GM18508 (cell line): ENCODE measurements at regions not wholly inside any gene's neighbourhood (a gene's known extent, or its start where the extent isn't known, plus 50 kb on each side); places are given as distances from the start of the nearest gene placed in this dataset.
"Not testable (repeated sequence)": the region's sequence is repeated elsewhere in the genome, so short reads cannot be mapped to it uniquely, and the experiment has no call there.

Experiments used
- ATAC-seq: cut with Tn5 transposase; IDR thresholded peaks from one replicate; pipeline ENCODE4 v1.9.1; 2021; ENCODE audit warnings: moderate number of reproducible peaks; ENCODE audit not compliant: insufficient read depth, unreplicated experiment

DNA sequence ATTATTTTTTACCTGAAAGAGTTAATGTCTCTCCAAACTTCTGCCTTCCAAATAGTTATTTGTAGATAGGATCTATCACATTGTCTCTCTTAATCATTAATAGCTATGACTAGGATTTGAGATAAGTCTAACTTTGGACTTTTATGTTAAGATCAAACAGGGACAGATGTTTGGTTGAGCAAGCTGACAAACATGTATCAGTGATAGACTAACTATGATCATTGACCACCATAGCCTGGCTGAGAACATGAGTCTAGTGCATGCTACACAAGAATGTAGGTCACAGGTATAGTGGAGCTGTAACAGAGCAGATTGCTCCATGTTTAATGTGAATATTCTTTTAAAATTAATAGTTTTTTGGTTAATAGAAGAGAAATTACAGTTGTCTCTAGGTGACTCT, 52.0 kb downstream of the SYT15B start:
- ATAC-seq = not testable (repeated sequence)

DNA sequence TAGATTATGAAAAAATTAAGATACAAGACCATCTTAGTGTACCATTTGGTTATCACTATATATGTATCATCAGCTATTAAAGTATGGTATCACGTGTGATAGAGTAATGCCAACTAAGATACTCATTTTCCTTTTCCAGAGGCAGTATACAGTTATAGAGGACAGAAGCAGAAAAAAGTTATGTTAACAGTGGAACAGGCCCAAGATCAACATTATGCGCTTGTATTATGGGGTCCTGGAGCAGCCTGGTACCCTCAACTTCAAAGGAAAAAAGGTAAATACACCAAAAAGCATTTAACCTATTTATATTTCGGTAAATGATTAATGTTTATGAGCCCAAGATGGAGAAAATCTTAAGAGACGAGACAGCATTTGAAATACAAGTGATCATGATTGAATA, 52.9 kb downstream of the SYT15B start:
- not testable (repeated sequence) for ATAC-seq

DNA sequence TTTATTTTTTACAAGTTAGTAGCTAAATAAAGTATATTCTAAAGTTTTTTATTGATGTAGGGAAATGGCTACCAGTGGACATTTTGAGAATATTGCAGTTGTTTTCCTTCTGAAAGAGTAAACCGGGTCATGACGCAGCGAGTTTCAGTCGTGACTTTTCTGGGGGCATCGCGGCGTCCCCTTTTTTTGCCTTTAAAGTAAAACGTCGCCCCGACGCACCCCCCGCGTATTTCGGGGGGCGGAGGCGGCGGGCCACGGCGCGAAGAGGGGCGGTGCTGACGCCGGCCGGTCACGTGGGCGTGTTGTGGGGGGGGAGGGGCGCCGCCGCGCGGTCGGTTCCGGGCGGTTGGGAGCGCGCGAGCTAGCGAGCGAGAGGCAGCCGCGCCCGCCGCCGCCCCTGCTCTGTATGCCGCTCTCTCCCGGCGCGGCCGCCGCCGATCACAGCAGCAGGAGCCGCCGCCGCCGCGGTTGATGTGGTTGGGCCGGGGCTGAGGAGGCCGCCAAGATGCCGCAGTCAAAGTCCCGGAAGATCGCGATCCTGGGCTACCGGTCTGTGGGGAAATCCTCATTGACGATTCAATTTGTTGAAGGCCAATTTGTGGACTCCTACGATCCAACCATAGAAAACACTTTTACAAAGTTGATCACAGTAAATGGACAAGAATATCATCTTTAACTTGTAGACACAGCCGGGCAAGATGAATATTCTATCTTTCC, 57.5 kb downstream of the SYT15B start:
- not testable (repeated sequence) for ATAC-seq

DNA sequence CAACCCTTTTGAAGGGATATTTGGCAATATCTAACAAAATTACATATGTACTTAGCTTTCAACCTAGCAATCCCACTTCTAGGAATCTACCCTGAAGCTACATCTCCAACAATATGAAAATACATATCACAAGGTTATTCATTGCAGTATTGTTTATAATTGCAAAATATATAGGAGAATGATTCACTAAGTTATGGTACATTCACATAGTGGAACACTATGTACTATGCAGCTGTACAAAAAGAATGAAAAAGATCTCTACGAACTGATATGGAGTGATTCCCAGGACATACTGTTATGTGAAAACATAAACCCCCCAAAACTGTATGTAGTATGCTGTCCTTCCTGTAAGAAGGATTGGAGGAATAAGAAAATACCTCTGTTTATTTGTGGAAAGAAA, 62.1 kb downstream of the SYT15B start:
- not testable (repeated sequence) for ATAC-seq

DNA sequence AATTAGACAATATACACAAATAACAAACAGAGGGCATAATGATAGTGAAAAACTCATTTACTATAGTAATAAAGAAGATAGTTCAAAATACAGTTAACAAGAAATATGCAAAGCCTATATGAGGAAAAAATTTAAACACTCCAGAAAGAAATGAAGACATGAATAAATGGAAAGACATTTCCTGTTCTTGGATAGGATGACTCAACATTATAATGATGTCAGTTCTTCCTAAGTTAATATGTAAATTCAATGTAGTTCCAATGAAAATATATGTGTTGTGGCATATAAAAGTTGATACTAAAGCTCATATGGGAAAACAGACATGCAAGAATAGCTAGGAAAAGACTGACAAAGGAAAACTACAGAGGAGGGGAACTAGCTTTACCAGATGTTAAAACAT, 63.5 kb downstream of the SYT15B start:
- not testable (repeated sequence) for ATAC-seq

DNA sequence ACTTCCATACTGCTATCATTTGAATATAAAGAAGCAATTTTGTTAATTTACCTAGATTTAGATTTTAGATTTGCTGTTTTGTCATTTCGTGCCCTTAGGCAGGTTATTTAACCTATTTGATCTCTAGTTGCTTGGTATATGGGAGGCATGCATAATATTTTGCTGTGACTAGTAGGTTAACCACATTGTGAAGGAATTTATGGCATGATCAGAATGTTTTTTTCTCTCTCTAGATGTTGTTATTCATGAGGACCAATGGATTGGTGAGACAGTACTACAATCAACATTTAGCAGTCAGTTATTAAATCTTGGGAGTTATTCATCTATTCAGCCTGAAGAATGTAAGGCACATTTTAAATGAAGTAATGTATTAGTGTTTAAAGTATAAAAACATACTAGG, 67.2 kb downstream of the SYT15B start:
- not testable (repeated sequence) for ATAC-seq

DNA sequence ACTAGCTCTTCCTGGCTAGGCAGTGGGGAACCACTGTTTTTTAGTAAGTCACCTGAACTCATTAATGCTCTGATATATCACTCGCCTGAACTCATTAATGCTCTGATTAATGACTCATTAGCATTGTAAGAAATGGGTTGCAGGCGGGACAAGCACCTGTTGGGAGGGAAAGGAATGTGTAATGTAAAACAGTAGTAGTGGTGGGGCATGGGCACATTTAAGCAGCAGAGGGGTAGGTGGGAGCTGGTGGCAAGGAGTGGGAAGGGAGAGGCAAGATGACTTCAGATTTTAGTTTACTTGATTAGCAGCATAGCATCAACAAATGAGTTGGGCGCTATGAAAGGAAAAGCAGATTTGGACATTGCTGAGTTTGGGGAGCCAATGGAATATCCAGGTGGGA, 68.2 kb downstream of the SYT15B start:
- ATAC-seq = not testable (repeated sequence)

DNA sequence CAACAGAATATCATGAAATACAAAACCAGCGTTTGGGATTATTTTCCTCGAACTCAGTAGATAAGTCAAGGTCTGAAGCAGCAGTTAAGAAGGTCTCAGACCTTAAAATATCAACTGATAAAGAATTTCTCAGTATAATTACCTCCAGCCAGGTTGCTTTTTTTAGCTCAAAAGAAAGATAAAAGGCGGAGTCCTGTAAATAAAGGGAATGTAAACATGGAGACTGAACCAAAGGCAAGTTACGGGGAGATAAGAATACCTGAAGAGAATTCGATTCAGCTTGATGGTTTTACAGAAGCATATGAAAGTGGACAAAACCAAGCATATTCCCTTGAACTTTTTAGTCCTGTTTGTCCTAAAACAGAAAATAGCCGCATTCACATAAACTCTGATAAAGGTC, 73.1 kb downstream of the SYT15B start:
- not testable (repeated sequence) for ATAC-seq

DNA sequence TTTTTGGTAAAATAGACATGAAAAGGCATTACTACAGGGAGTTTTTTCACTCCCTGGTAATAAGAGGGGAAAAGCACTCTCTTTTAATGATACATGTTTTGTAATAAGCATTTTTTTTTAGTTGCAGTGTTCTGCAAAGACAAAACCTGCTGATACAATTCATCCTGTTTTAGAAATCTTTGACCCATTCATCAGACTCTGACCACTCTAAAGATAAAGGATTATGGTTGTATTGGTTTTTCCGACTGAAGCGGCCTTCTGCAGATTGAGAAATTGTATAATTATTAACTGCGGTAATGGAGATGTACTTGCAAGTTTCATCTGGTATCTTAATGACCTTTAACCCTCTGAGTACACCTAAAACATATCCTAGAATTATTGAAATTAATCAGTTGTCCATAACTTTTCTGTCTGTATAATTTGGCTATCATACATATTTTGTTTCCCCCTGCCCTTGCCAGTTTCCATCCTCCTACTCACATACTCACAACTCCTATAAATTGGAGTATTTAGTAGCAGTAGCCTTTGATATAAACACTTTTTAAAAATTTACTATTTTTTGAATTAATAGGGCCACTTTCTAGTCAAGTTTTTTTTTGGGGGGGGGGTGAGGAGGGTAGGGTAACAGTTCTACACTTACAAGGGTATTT, 79.4 kb downstream of the SYT15B start:
- ATAC-seq = not testable (repeated sequence)

DNA sequence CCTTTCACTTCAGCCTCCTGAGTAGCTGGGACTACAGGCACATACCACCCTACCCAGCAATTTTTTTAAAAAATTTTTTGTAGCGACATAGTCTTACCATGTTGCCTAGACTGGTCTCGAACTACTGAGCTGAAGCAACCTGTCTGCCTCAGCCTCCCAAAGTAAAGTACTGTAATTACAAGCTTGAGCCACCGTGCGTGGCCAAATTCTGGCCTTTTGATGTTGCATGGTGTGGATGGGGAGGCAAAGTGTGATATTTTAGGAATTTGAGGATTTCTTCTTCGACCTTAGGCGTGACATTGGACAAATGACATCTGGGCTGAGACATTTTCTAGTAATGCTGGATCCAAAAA, 81.8 kb downstream of the SYT15B start:
- ATAC-seq = not testable (repeated sequence)

DNA sequence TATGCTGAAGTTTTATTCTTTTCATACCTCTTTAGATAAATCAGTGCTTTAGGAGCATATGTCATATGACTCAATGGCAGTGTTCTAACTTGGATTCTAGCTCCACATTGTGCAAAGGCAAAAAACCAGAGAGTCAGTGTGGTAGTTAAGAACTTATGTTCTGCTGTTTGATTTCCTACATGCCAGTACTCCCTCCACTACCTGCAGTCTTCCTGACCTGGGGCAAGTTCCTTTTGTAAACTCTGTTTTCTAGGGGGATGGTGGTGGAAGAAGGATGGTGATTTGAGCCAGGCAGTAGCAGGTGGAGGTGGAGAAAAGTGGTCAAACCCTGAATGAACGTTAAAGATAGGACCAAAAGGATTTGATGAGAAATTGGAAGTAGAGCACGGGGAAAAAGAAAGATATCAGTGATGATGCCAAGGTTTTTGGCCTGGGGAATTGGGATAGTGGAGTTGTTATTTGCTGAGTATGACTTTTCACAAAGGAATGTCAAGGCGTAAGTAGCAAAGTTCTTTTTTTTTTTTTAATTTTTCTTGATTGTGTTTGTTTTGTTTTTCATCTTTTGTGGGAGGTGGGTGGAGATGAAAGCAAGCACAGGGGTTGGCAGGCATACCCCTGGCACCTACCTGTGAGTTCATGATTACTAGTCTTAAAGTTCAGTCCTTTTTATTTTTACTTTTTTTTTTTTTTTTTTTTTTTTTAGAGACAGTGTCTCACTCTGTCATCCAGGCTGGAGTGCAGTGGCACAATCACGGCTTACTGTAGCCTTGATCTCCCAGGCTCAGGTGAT, 82.3 kb downstream of the SYT15B start:
- ATAC-seq = not testable (repeated sequence)

DNA sequence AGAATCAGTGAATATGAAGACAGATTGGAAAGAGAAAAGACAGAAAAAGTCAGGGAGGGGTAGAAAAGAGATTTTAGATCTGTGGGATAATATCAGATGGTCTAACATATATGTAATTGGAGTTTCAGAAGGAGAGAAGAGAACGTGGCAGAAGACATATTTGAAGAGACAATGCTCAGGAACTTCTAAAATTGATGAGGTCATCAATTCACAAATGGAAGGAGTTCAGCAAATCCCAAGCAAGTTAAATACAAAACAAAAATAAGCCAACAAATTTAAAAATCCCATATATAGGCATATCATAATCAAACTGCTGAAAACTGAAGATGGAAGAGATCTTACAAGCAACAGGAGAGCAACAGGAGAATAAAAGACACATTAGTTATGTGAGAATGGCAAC, 87.3 kb downstream of the SYT15B start:
- ATAC-seq = not testable (repeated sequence)

DNA sequence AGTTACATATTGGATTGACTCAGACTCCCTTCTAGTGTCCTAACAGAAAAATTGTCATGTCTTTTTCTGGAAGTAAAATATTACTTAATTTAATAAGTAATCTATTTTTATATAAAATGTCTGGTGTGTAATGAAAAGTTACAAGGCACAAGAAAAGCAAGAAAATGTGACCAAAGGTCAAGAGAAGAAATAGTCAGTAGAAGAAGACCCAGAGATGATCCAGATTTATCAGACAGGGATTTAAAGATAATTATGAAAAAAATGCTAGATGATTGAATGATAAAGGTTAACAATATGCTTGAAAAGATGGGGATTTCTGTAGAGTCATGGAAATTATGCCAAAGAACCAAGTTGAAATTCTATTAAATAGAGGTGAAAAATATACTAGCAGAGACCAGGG, 87.8 kb downstream of the SYT15B start:
- ATAC-seq = not testable (repeated sequence)

DNA sequence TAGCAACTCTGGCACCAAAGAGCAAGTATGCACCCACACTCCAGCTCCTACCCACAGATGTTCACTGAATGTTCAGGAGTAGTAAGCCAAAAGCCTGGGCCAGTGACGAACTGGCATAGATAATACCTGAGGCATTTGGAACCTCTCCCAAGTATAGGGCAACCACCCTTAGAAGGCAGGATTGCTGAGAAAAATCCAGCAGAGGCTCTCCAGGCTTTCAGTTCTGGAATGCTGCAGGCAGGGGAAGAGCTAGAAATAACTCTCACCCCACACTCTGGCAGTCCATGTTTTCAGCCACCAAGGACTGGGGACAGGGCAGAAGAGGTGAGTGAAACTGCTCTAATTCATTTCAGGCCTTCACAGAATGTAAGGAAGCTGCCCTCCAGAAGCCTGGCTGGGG, 90.3 kb downstream of the SYT15B start:
- not testable (repeated sequence) for ATAC-seq

DNA sequence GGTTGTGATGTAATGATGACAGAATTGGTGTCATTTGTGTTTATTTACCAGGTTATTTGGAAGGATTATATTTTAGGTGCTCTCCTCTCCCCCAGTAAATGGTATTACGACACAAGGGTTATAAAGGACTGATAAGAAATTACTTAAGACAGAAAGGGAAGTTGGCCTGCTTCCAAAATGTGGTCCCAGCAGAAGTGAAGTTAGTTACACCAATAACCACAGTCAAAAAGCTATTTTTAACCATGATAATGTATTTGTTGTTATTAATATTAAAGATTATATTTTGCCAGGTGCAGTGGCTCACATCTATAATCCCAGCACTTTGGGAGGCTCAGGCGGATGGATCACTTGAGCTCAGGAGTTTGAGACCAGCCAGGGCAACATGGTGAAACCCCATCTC, 92.5 kb downstream of the SYT15B start:
- ATAC-seq = not testable (repeated sequence)

DNA sequence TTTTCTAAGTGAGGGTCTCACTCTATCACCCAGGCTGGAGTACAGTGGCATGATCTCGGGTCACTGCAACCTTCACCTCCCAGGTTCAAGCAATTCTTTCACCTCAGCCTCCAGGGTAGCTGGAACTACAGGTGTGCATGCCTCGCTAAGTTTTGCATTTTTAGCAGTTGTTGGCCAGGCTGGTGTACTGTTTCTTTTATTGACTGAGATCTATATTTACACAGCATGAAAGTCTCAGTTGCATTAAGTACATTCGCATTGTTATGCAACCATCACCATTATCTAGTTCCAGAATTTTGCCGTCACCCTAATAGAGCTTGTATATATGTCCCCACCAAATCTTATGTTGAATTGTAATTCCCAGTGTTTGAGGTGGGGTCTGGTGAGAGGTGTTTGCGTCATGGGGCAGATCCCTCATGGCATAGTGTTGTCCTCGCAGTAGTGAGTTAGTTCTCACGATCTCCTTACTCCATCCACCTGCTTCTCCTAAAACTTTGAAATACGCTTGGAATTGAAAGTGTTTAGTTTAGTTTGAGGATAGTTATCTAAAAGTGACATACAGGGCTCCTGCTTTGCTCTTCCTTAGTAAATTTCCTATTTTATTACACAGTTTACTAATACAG, 101.3 kb downstream of the SYT15B start:
- not testable (repeated sequence) for ATAC-seq

DNA sequence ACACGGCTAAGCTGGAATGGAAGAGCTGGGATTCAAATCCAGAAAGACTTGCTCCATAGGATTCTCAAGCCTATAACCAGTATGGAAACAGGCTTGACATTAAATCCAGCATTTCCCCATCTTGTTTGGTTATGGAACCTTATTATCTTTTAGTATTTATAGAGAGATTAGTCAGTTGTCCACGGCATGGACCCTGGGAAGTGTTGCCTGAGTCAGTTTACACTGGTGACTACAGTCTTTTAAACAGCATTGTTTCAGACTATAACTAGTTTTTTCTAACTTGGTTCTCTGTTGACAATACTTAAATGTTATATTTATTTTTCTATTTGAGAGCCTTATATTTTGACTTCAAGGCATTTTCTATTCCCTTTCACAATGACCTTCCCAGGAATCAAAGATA, 106.7 kb downstream of the SYT15B start:
- ATAC-seq = not testable (repeated sequence)

DNA sequence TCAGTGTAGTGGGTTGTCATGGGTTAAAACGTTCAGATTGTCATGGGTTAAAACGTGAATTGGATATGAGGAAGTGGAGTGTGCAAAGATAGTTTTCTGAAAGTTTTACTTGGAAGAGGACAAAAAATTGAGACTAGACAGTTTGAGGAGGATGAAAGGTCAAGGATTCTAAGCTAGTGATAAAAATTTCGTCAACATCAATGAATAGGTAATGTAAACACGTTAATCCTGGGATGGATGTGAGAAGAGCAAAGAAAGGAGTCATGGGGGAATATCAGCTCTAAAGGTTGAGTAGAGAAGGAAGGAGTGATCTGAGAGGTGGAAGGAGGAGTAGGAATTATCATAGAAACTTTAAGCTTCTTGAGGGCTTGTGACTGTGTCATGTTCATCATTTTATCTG, 109.2 kb downstream of the SYT15B start:
- ATAC-seq = not testable (repeated sequence)

DNA sequence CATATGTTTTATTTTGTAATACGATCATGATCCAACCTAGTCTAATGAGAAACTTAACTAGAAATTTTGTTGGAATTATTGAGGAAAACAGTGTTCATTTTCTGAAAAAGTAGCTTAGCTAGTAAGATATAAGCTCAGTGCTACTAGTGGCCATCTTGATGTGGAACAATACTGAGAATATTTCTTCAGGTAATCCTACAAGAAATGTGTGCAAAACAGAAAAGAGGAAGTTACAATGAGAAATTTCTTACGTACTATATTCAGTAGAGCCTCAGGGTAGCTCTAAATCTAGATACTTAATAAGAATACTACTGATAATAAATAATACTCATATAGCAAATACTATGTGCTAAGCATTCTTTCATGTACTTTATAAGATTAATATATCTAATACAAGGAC, 114.8 kb downstream of the SYT15B start:
- not testable (repeated sequence) for ATAC-seq

DNA sequence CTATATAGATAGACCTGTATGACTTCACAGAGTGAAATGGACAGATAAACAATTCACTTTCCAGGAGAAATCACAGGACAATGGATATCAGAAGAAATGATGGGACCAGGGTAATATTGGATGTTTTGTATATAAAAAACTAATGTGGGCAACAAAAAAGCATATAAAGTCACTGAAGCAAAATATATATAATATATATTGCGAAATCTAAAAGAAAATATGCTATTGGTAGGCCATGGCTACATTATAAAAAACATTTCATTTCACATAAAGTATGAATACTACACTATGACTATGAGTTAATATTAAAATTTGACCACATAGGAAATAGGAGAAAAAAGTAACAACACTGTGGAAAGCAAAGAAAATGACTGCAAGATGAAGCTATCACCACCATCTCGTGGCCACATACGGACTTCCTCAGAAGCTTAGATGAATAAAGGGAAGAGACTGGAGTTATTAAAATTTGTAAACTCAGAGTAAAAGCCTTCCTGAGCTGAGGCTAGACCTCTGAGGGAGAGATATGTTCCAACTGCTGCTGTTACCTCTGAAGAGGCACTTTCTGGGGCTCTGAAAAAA, 115.8 kb downstream of the SYT15B start:
- ATAC-seq = not testable (repeated sequence)
